GM19438 (cell line): ENCODE measurements at regions not wholly inside any gene's neighbourhood (a gene's known extent, or its start where the extent isn't known, plus 50 kb on each side); places are given as distances from the start of the nearest gene placed in this dataset.

ENCODE experiments used
- ATAC-seq: cut with Tn5 transposase; IDR thresholded peaks from one replicate; pipeline ENCODE4 v1.9.1; 2021; ENCODE audit warnings: low read depth; ENCODE audit not compliant: unreplicated experiment

- no peak for ATAC-seq
These were observed 537.9 kb upstream of the GJE1 start for GRCh38 chr6:141594874-141595273.

GRCh38 chr6:141593311-141593710, 539.4 kb upstream of the GJE1 start:
- ATAC-seq: no peak

- no peak for ATAC-seq
These were observed 545.1 kb upstream of the GJE1 start for GRCh38 chr6:141587482-141588266.

- no peak for ATAC-seq
These were observed 551.7 kb upstream of the GJE1 start for GRCh38 chr6:141580988-141581552.

- no peak for ATAC-seq
These were observed 552.6 kb upstream of the GJE1 start for GRCh38 chr6:141580131-141580530.

GRCh38 chr6:141576751-141577150, 556.0 kb upstream of the GJE1 start:
- no peak for ATAC-seq

- peak; percentile 91 for ATAC-seq
These were observed 569.6 kb upstream of the GJE1 start for GRCh38 chr6:141562851-141563763.

GRCh38 chr6:141562186-141562811, 570.4 kb upstream of the GJE1 start:
- peak; percentile 33 for ATAC-seq

GRCh38 chr6:141561154-141561553, 571.6 kb upstream of the GJE1 start:
- ATAC-seq: no peak

GRCh38 chr6:141552463-141552862, 580.3 kb upstream of the GJE1 start:
- peak; percentile 59 for ATAC-seq

- no peak for ATAC-seq
These were observed 580.7 kb upstream of the GJE1 start for GRCh38 chr6:141552031-141552430.

- no peak for ATAC-seq
These were observed 581.4 kb upstream of the GJE1 start for GRCh38 chr6:141551318-141551717.

- ATAC-seq: no peak
These were observed 582.3 kb upstream of the GJE1 start for GRCh38 chr6:141550471-141550870.

GRCh38 chr6:141548966-141549365, 583.8 kb upstream of the GJE1 start:
- no peak for ATAC-seq

GRCh38 chr6:141541581-141542324, 591.0 kb upstream of the GJE1 start:
- no peak for ATAC-seq

GRCh38 chr6:141540207-141540606, 592.5 kb upstream of the GJE1 start:
- ATAC-seq: no peak

- ATAC-seq: no peak
These were observed 593.1 kb upstream of the GJE1 start for GRCh38 chr6:141539617-141540016.

- no peak for ATAC-seq
These were observed 600.5 kb upstream of the GJE1 start for GRCh38 chr6:141532211-141532610.

- ATAC-seq: no peak
These were observed 601.7 kb upstream of the GJE1 start for GRCh38 chr6:141531040-141531439.

- ATAC-seq: no peak
These were observed 604.1 kb upstream of the GJE1 start for GRCh38 chr6:141528596-141528995.
